Memory B cell (primary cell): ENCODE measurements at regions not wholly inside any gene's neighbourhood (a gene's known extent, or its start where the extent isn't known, plus 50 kb on each side); places are given as distances from the start of the nearest gene placed in this dataset.

ENCODE experiments used
- ATAC-seq: fragments of 150-1000 bp; cut with Tn5 transposase; 2 replicates; pipeline ENCODE4 v1.10.0; 2021; ENCODE audit warnings: low read depth, mild to moderate bottlenecking, moderate library complexity
- DNase-seq, 2 donors: peaks; one replicate each; pipeline ENCODE4 v3.0.0; 2022; ENCODE audit warnings: low spot score in 2 of 2
- H3K27ac Mint-ChIP-seq: one replicate; pipeline ENCODE4 v1.8.0; 2022; ENCODE audit warnings: mild to moderate bottlenecking, moderate library complexity, mixed read lengths
- H3K27me3 Mint-ChIP-seq: one replicate; pipeline ENCODE4 v1.8.0; 2022; ENCODE audit warnings: mixed read lengths
- H3K36me3 Mint-ChIP-seq: one replicate; pipeline ENCODE4 v1.8.0; 2022; ENCODE audit warnings: mild to moderate bottlenecking, mixed read lengths
- H3K4me1 Mint-ChIP-seq: one replicate; pipeline ENCODE4 v1.8.0; 2022; ENCODE audit warnings: mixed read lengths
- H3K4me3 Mint-ChIP-seq: one replicate; pipeline ENCODE4 v1.8.0; 2022; ENCODE audit warnings: mild to moderate bottlenecking, moderate library complexity, mixed read lengths
- H3K9me3 Mint-ChIP-seq: one replicate; pipeline ENCODE4 v1.8.0; 2022; ENCODE audit warnings: mixed read lengths

DNA sequence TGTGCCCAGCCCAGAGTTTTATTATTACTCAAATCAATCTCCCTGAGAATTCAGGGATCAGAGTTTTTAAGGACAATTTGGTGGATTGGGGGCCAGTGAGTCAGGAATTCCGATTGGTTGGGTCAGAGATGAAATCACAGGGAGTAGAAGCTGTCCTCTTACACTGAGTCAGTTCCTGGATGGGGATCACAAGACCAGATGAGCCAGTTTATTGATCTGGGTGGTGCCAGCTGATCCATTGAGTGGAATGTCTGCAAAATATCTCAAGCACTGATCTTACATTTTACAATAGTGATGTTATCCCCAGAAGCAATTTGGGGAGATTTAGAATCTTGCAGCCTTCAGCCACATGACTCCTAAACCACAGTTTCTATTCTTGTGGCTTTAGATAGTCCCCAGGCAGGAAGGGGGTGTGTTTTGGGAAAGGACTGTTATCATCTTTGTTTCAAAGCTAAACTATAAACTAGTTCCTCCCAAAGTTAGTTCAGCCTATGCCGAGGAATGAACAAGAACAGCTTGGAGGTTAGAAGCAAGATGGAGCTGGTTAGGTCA is 89.1 kb upstream of the CNOT2 start:
- no peaks in the 10 kb centered on the region for H3K36me3 Mint-ChIP-seq
- H3K4me1 Mint-ChIP-seq, result no peaks in the 10 kb centered on the region
- DNase-seq (no peak), ATAC-seq (no peak)
- H3K27ac Mint-ChIP-seq, result no peak overlapping the region
- peaks cover 8% of the 10 kb centered on the region for H3K9me3 Mint-ChIP-seq
- H3K27me3 Mint-ChIP-seq, result peaks cover 1% of the 10 kb centered on the region
- H3K4me3 Mint-ChIP-seq, result no peak overlapping the region

DNA sequence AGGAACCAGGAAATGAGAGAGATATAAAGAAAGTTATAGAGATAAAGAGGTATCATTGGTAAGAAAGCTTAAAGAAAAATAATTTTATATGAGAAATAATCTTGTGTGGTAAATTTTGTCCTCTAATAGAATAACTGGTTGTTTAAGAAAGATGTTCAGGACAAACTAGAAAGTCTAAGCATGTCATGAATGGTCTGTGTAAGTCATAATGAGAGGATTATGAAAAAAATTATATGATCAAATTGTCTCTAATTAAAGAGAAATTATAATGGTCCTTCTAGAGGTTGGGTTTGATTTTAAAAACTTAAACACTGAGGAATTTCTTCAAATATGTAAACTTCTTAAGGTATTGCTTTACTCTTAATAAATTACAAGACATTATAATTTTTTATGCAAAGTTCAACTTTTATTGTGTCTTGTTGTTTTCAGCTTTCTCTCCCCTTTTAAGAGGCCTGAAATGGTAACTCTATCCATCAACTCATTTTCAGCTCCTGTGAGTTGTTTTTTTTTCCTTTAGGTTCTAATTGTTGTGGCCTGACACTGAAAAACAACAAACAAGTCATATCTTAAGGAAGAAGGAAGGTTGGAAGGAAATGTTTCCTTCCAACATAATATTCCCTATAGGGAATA is 88.2 kb upstream of the CNOT2 start:
- ATAC-seq (no peak), DNase-seq (no peak)
- peaks cover 1% of the 10 kb centered on the region for H3K27me3 Mint-ChIP-seq
- H3K4me3 Mint-ChIP-seq, result no peak overlapping the region
- no peaks in the 10 kb centered on the region for H3K36me3 Mint-ChIP-seq
- H3K9me3 Mint-ChIP-seq, result peaks cover 8% of the 10 kb centered on the region
- H3K4me1 Mint-ChIP-seq, result no peaks in the 10 kb centered on the region
- H3K27ac Mint-ChIP-seq, result no peak overlapping the region

DNA sequence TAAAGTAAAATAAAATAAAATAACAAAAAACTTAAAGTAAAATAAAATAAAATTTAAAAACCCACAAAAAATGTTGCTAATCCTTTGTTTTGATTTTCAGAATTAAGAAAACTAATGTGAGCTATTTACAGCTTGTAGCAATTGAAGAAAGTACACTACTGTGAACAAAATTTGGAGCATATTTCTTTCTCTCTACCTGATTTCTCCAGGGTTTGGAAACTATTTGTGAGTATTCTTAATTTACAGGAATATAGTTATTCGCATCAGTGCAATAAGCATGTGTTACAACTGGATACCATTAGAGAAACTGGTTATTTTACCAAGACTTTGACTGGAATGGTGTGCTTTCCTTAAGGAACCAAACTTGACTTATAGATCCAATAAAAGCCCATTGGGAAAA is 86.1 kb upstream of the CNOT2 start:
- Mint-ChIP-seq H3K27ac (no peak overlapping the region), H3K36me3 (no peaks in the 10 kb centered on the region), H3K27me3 (peaks cover 2% of the 10 kb centered on the region), H3K4me3 (no peak overlapping the region), H3K9me3 (peaks cover 10% of the 10 kb centered on the region), H3K4me1 (no peaks in the 10 kb centered on the region)
- DNase-seq, result no peak
- no peak for ATAC-seq

DNA sequence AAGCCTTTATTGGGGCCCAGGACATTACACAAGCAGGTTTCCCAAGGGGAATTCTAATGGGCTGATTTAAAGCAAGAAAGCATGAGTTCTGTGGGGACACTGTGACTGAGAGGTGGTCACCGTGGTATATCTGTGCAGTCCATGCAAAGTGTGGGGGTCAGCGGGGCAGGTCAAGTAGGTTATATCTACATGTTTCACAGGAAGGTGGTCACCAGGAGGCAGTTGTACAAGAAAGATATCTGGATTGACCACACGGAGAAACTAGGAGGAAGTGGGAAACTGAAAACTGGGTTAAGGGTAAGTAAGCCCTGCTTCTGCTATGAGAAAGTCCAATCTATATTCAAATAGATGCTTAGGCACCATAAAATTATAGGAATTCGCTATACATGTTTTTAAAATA is 77.8 kb upstream of the CNOT2 start:
- ATAC-seq (no peak), DNase-seq (no peak)
- Mint-ChIP-seq H3K27me3 (peaks cover 5% of the 10 kb centered on the region), H3K4me3 (no peak overlapping the region), H3K9me3 (peaks cover 2% of the 10 kb centered on the region), H3K36me3 (no peaks in the 10 kb centered on the region), H3K4me1 (peaks cover 4% of the 10 kb centered on the region), H3K27ac (no peak overlapping the region)

DNA sequence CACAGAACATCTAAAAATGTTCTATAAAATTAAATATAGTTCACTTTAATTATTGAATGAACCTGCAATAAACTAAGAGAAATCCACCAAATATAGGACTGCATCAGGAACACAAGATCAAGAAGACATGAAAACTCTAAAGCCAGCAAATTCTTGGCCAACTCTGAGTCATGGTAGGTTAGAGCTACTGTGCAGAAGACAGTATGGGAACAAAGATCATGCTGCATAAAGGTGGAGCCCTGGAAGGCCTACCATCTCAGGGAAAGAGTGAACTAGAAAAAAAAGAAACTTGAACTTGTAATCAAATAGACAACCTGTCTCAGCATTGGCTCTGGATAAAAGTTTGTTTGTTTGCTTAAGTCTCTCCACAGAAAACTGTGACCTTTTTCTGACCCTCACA is 66.9 kb upstream of the CNOT2 start:
- H3K27ac Mint-ChIP-seq, result no peak overlapping the region
- H3K4me1 Mint-ChIP-seq, result no peaks in the 10 kb centered on the region
- H3K36me3 Mint-ChIP-seq, result peaks cover 2% of the 10 kb centered on the region
- H3K27me3 Mint-ChIP-seq, result peaks cover 2% of the 10 kb centered on the region
- H3K4me3 Mint-ChIP-seq, result no peak overlapping the region
- DNase-seq (no peak), ATAC-seq (no peak)
- H3K9me3 Mint-ChIP-seq, result peaks cover 6% of the 10 kb centered on the region

DNA sequence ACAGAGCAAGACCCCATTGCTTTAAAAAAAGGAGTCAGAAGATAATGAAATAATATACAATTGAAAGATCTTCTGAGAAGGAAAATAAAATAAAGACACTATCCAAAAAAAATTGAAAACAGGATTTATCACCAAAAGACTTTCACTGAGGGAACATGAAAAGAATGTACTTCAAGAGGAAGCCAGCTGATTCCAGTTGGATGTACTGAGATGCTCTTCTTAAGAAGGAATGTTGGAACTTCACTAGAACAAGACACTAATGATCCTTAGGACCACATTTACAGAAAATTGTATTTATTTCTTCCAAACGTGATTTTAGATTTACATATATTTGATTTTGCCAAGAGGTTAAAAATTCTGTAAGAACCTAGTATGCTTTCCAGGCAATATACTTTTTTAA is 65.6 kb upstream of the CNOT2 start:
- Mint-ChIP-seq H3K36me3 (peaks cover 2% of the 10 kb centered on the region), H3K4me1 (no peaks in the 10 kb centered on the region), H3K4me3 (no peak overlapping the region), H3K9me3 (peaks cover 8% of the 10 kb centered on the region), H3K27ac (no peak overlapping the region), H3K27me3 (peaks cover 4% of the 10 kb centered on the region)
- DNase-seq, result no peak
- ATAC-seq, result no peak

DNA sequence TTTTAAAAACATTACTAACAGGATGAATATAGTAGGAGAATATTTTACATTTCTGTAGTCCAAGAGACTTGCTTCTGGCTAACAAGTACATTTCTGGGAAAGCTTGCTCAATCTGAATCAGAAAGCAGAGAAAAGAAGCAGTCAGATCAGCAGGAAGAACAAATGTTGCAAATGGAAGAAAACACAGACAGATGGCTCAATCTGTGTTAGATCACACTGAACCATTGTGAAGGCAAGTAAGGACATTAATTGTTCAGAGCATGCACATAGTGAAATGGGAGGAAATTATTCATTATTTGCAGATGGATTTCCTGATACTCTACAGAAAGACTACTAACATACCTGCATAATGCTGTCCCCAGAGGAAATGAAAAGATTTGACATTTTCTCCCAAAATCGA is 65.2 kb upstream of the CNOT2 start:
- ATAC-seq (no peak), DNase-seq (no peak)
- no peaks in the 10 kb centered on the region for H3K4me1 Mint-ChIP-seq
- H3K27me3 Mint-ChIP-seq, result peaks cover 7% of the 10 kb centered on the region
- H3K4me3 Mint-ChIP-seq, result no peak overlapping the region
- peaks cover 9% of the 10 kb centered on the region for H3K9me3 Mint-ChIP-seq
- no peak overlapping the region for H3K27ac Mint-ChIP-seq
- H3K36me3 Mint-ChIP-seq, result peaks cover 2% of the 10 kb centered on the region

DNA sequence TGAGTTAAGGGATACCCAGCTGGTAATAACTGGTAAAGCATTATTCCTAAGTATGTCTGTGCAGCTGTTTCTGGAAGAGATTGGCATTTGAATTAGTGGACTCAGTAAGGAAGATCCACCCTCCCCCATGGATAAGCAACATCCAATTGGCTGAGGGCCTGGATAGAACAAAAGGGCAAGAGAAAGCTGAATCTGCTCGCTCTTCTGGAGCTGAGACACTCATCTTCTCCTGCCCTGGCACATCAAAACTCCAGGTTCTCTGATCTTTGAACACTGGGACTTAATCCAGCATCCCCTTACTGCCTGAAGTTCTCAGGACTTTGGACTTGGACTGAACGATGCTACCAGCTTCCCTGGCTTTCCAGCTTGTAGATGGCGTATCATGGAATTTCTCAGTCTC is 63.1 kb upstream of the CNOT2 start:
- Mint-ChIP-seq H3K4me3 (no peak overlapping the region), H3K9me3 (peaks cover 11% of the 10 kb centered on the region)
- no peak for ATAC-seq

DNA sequence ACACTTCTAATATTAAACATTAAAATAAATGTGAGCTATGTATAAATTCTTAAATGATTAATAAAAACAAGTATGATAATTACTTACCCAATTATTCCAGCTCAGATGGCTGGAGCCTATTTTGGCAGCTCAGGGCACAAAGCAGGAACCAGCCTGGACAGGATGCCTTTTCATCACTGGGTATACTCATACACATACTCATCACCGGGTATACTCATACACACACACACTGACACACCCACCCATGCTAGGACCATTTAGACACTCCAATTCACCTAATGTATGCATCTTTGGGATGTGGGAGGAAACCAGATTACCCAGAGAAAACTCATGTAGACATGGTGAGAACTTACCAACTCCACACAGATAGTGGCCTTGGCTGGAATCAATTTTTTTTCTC is 57.9 kb upstream of the CNOT2 start:
- Mint-ChIP-seq H3K9me3 (peaks cover 7% of the 10 kb centered on the region), H3K27ac (no peak overlapping the region), H3K27me3 (peaks cover 10% of the 10 kb centered on the region), H3K4me3 (no peak overlapping the region), H3K36me3 (peaks cover 4% of the 10 kb centered on the region), H3K4me1 (no peaks in the 10 kb centered on the region)
- no peak for ATAC-seq
- no peak for DNase-seq

More for the DNA sequence above, 63.1 kb upstream of the CNOT2 start:
- no peaks in the 10 kb centered on the region for H3K4me1 Mint-ChIP-seq
- H3K27me3 Mint-ChIP-seq, result peaks cover 10% of the 10 kb centered on the region
- H3K27ac Mint-ChIP-seq, result no peak overlapping the region
- H3K36me3 Mint-ChIP-seq, result peaks cover 4% of the 10 kb centered on the region
- no peak for DNase-seq

DNA sequence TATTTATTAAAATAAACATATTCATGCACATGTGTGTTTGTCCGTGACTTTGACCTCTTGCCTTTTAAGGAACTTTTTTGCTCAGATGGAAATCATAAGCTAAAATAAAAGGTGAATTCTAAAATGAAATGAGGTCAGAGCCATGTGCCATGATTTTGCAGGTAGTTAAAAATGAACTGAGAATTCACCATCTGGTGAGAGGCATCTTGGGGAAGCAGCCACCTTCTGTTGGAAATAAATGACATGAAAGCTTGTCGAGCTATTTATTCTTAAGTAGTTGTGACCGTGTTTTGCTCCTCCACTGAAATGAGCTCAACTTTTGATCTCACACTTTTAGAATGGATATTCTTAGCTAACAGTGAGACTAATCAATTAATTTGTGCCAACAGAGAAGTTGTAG is 56.8 kb upstream of the CNOT2 start:
- ATAC-seq (no peak), DNase-seq (no peak)
- peaks cover 2% of the 10 kb centered on the region for H3K36me3 Mint-ChIP-seq
- H3K4me1 Mint-ChIP-seq, result no peaks in the 10 kb centered on the region
- peaks cover 5% of the 10 kb centered on the region for H3K9me3 Mint-ChIP-seq
- no peak overlapping the region for H3K27ac Mint-ChIP-seq
- no peak overlapping the region for H3K4me3 Mint-ChIP-seq
- peaks cover 8% of the 10 kb centered on the region for H3K27me3 Mint-ChIP-seq

DNA sequence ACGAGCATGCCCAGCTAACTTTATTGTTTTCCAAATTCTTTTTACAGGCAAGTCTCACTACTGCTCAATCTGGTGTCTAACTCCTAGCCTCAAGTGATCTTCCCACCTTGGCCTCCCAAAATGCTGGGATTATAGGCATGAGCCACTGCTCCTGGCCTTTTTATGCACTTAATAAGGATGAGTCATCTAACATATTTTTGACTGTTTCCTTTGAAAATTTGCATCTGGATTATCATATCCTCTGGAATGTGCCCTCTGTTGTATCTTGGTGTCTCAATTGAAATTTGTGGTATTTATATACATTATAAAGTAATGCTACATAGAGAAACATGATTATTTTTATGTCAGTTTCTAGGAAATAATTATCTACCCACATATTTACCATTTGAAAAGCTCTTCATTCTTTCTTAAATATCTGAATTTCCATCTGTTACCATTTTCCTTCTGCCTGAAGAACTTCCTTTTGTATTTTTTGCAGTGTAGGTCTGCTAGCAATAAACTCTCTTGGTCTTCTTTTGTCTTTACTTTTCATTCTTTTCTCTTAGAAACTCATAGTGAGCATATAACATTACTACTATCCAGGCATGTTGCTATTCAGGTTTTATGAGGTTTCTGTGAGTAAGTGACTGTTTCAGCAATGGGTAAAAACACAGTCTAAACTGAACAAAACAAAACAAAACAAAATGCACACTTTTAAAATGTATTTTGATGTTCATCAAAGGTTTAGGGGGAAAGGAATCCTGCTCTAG is 52.8 kb upstream of the CNOT2 start:
- no peaks in the 10 kb centered on the region for H3K36me3 Mint-ChIP-seq
- H3K27ac Mint-ChIP-seq, result no peak overlapping the region
- H3K4me3 Mint-ChIP-seq, result no peak overlapping the region
- DNase-seq (no peak), ATAC-seq (no peak)
- H3K4me1 Mint-ChIP-seq, result no peaks in the 10 kb centered on the region
- no peaks in the 10 kb centered on the region for H3K27me3 Mint-ChIP-seq
- H3K9me3 Mint-ChIP-seq, result no peaks in the 10 kb centered on the region
